H9 (cell line): ENCODE measurements at regions not wholly inside any gene's neighbourhood (a gene's known extent, or its start where the extent isn't known, plus 50 kb on each side); places are given as distances from the start of the nearest gene placed in this dataset.

Source experiments
- DNase-seq: peaks from one replicate; pipeline ENCODE4 v3.0.0-alpha.2; 2017
- H2AFZ ChIP-seq: one replicate; pipeline ENCODE4 v1.6.1; 2013; ENCODE audit warnings: mild to moderate bottlenecking, low read length, control low read depth, moderate library complexity
- H2AK5ac ChIP-seq: 2 replicates; pipeline ENCODE4 v1.6.1; 2013; ENCODE audit warnings: low read length, control low read depth, mixed read lengths; ENCODE audit not compliant: insufficient read length
- H2BK120ac ChIP-seq: one replicate; pipeline ENCODE4 v1.6.1; 2013; ENCODE audit warnings: low read depth, mild to moderate bottlenecking, low read length, control low read depth, inconsistent platforms; ENCODE audit not compliant: poor library complexity, severe bottlenecking
- H2BK12ac ChIP-seq: 2 replicates; pipeline ENCODE4 v1.6.1; 2013; ENCODE audit warnings: low read length, control low read depth, mixed read lengths, low read depth; ENCODE audit not compliant: insufficient read length
- H2BK15ac ChIP-seq: 2 replicates; pipeline ENCODE4 v1.6.1; 2013; ENCODE audit warnings: low read depth, low read length, control low read depth
- H2BK20ac ChIP-seq: one replicate; pipeline ENCODE4 v1.6.1; 2013; ENCODE audit warnings: low read depth, mild to moderate bottlenecking, low read length, control low read depth, inconsistent platforms; ENCODE audit not compliant: poor library complexity, severe bottlenecking
- H2BK5ac ChIP-seq: 2 replicates; pipeline ENCODE4 v1.6.1; 2013; ENCODE audit warnings: low read length, control low read depth, mixed read lengths; ENCODE audit not compliant: insufficient read length
- H3K14ac ChIP-seq: 2 replicates; pipeline ENCODE4 v1.6.1; 2013; ENCODE audit warnings: low read length, control low read depth; ENCODE audit not compliant: insufficient read depth
- H3K18ac ChIP-seq: 2 replicates; pipeline ENCODE4 v1.6.1; 2013; ENCODE audit warnings: low read depth, mild to moderate bottlenecking, mixed read lengths, low read length, control low read depth; ENCODE audit not compliant: insufficient read length
- H3K23ac ChIP-seq: 2 replicates; pipeline ENCODE4 v1.6.1; 2013; ENCODE audit warnings: low read length, control low read depth, mixed read lengths, low read depth; ENCODE audit not compliant: insufficient read length
- H3K23me2 ChIP-seq: 2 replicates; pipeline ENCODE4 v1.6.1; 2013; ENCODE audit warnings: low read depth, mild to moderate bottlenecking, mixed read lengths, low read length, control low read depth; ENCODE audit not compliant: insufficient read length, poor library complexity, severe bottlenecking
- H3K27ac ChIP-seq: 2 replicates; pipeline ENCODE4 v1.5.1; 2013; ENCODE audit warnings: low read length, control low read depth, mixed read lengths, low read depth; ENCODE audit not compliant: insufficient read length
- H3K27me3 ChIP-seq: 2 replicates; pipeline ENCODE4 v1.6.1; 2013; ENCODE audit warnings: low read length, control low read depth, inconsistent platforms; ENCODE audit not compliant: insufficient read depth
- H3K4ac ChIP-seq: 2 replicates; pipeline ENCODE4 v1.6.1; 2013; ENCODE audit warnings: low read depth, mild to moderate bottlenecking, control low read depth, inconsistent platforms, low read length, moderate library complexity
- H3K4me1 ChIP-seq: 2 replicates; pipeline ENCODE4 v1.6.1; 2013; ENCODE audit warnings: low read length, control low read depth, inconsistent platforms; ENCODE audit not compliant: insufficient read depth
- H3K4me2 ChIP-seq: 2 replicates; pipeline ENCODE4 v1.6.1; 2013; ENCODE audit warnings: low read length, control low read depth, mixed read lengths; ENCODE audit not compliant: insufficient read length, insufficient read depth
- H3K56ac ChIP-seq: 2 replicates; pipeline ENCODE4 v1.6.1; 2013; ENCODE audit warnings: low read depth, mild to moderate bottlenecking, mixed read lengths, low read length, control low read depth; ENCODE audit not compliant: insufficient read length
- H3K79me1 ChIP-seq: 2 replicates; pipeline ENCODE4 v1.6.1; 2013; ENCODE audit warnings: low read depth, mild to moderate bottlenecking, moderate library complexity, low read length, control low read depth, inconsistent platforms; ENCODE audit not compliant: insufficient read depth, poor library complexity, severe bottlenecking
- H3K79me2 ChIP-seq: 2 replicates; pipeline ENCODE4 v1.6.1; 2013; ENCODE audit warnings: low read length, control low read depth, inconsistent platforms; ENCODE audit not compliant: insufficient read depth
- H3K9ac ChIP-seq: 2 replicates; pipeline ENCODE4 v1.6.1; 2013; ENCODE audit warnings: low read length, control low read depth, mixed read lengths; ENCODE audit not compliant: insufficient read length; ENCODE audit errors: extremely low read depth
- H3K9me3 ChIP-seq: one replicate; pipeline ENCODE4 v1.6.1; 2013; ENCODE audit warnings: low read depth, low read length, inconsistent platforms; ENCODE audit not compliant: control insufficient read depth
- H3T11ph ChIP-seq: one replicate; pipeline ENCODE4 v1.6.1; 2013; ENCODE audit warnings: mild to moderate bottlenecking, low read length, control low read depth, inconsistent platforms
- H4K20me1 ChIP-seq: one replicate; pipeline ENCODE4 v1.6.1; 2013; ENCODE audit not compliant: control insufficient read depth, insufficient read length, insufficient read depth
- H4K5ac ChIP-seq: 2 replicates; pipeline ENCODE4 v1.6.1; 2013; ENCODE audit warnings: low read depth, mild to moderate bottlenecking, mixed read lengths, low read length, control low read depth; ENCODE audit not compliant: insufficient read length
- H4K8ac ChIP-seq: replicated peaks from 2 replicates; pipeline ENCODE4 v1.6.1; 2013; ENCODE audit warnings: low read length, control low read depth, mixed read lengths, low read depth; ENCODE audit not compliant: insufficient read length
- H4K91ac ChIP-seq: 2 replicates; pipeline ENCODE4 v1.6.1; 2013; ENCODE audit warnings: low read depth, mild to moderate bottlenecking, moderate library complexity, mixed read lengths, low read length, control low read depth; ENCODE audit not compliant: insufficient read length
- H3K27ac Mint-ChIP-seq, 3 experiments: 2 replicates in 2 of 3; 3 replicates in 1 of 3; pipeline ENCODE4 v1.8.0; 2020 to 2021; ENCODE audit warnings: mixed read lengths in 3 of 3, mild to moderate bottlenecking in 1 of 3, moderate library complexity in 1 of 3
- H3K27me3 Mint-ChIP-seq: 2 replicates; pipeline ENCODE4 v1.8.0; 2021; ENCODE audit warnings: low read depth, mild to moderate bottlenecking, moderate library complexity, mixed read lengths
- H3K36me3 Mint-ChIP-seq, 3 experiments: 2 replicates in 2 of 3; 3 replicates in 1 of 3; pipeline ENCODE4 v1.8.0; 2020 to 2021; ENCODE audit warnings: low read depth in 3 of 3, mixed read lengths in 3 of 3; ENCODE audit not compliant: insufficient read depth in 1 of 3
- H3K4me1 Mint-ChIP-seq, 2 experiments: 2 replicates each; pipeline ENCODE4 v1.8.0; 2020; ENCODE audit warnings: mixed read lengths in 2 of 2
- H3K4me3 Mint-ChIP-seq, 2 experiments: 2 replicates in 1 of 2; 3 replicates in 1 of 2; pipeline ENCODE4 v1.8.0; 2020 to 2021; ENCODE audit warnings: mild to moderate bottlenecking in 2 of 2, mixed read lengths in 2 of 2, moderate library complexity in 1 of 2
- H3K9me3 Mint-ChIP-seq, 2 experiments: 2 replicates in 1 of 2; 3 replicates in 1 of 2; pipeline ENCODE4 v1.8.0; 2020; ENCODE audit warnings: mild to moderate bottlenecking in 2 of 2, mixed read lengths in 2 of 2, moderate library complexity in 1 of 2
- CTCF ChIP-seq: fragments of 200-600 bp; sonication (generic); conservative IDR thresholded peaks from 3 replicates; pipeline ENCODE4 v1.8.0; 2021; ENCODE audit warnings: antibody characterized with exemption, mild to moderate bottlenecking
- WGBS: extraction: QIAGEN DNeasy Blood & Tissue Kit; methylation state at CpG from one replicate; pipeline ENCODE4 v1.1.7; 2013; ENCODE audit warnings: missing lambda C conversion rate, low lambda C conversion rate, mixed read lengths; ENCODE audit not compliant: insufficient read length; ENCODE audit errors: extremely low coverage; 5-methylcytosine and 5-hydroxymethylcytosine counted together

DNA sequence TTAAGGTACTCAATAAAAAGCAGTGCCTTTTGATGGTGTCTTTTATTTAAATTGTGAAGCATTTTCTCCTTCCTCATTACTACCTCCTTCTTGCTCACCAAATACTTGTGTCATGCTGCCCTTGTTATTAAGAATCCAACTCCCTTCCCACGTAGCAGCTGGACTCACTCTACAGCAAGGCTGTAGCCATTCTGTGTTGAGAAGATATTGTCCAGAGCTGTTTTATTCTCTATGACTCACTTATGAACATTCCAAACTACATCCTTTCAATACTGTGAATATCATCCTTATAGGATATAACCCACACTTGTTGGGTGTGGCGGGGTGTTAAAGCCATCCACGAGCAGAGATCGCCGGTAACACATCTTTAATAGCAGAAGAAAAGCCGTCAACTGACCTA lies 1671.5 kb upstream of the SLC10A2 start:
- Mint-ChIP-seq H3K9me3 (no peaks in the 10 kb centered on the region), H3K4me3 (no peak overlapping the region), H3K27me3 (no peaks in the 10 kb centered on the region), H3K36me3 (no peaks in the 10 kb centered on the region), H3K27ac (no peak overlapping the region), H3K4me1 (no peaks in the 10 kb centered on the region)
- Histone ChIP-seq H3K27me3 (no peaks in the 10 kb centered on the region), H2BK15ac (no peak overlapping the region), H3K4me2 (no peak overlapping the region), H3K14ac (no peak overlapping the region), H3K4ac (no peak overlapping the region), H2AFZ (no peak overlapping the region), H3K9me3 (no peaks in the 10 kb centered on the region), H4K8ac (no peak overlapping the region), H3K56ac (no peak overlapping the region), H3T11ph (no peak overlapping the region), H3K79me2 (no peaks in the 10 kb centered on the region), H2BK12ac (no peak overlapping the region), H3K18ac (no peak overlapping the region), H3K9ac (no peak overlapping the region), H4K5ac (no peak overlapping the region), H2BK120ac (no peak overlapping the region), H4K91ac (no peak overlapping the region), H3K23me2 (no peaks in the 10 kb centered on the region), H2BK20ac (no peak overlapping the region), H3K23ac (no peak overlapping the region), H3K4me1 (no peaks in the 10 kb centered on the region), H4K20me1 (no peaks in the 10 kb centered on the region), H2BK5ac (no peak overlapping the region), H3K79me1 (no peaks in the 10 kb centered on the region), H3K27ac (no peak overlapping the region), H2AK5ac (no peak overlapping the region)
- WGBS, result no CpG with 5 or more reads among the region's 6 CpGs
- TF ChIP-seq CTCF, result no peak
- DNase-seq, result no peak
